HG02973 (cell line): ENCODE measurements at regions not wholly inside any gene's neighbourhood (a gene's known extent, or its start where the extent isn't known, plus 50 kb on each side); places are given as distances from the start of the nearest gene placed in this dataset.
"Not testable (repeated sequence)": the region's sequence is repeated elsewhere in the genome, so short reads cannot be mapped to it uniquely, and the experiment has no call there.

Experiments used
- ATAC-seq: cut with Tn5 transposase; IDR thresholded peaks from one replicate; pipeline ENCODE4 v1.9.1; 2021; ENCODE audit warnings: moderate library complexity; ENCODE audit not compliant: unreplicated experiment

DNA sequence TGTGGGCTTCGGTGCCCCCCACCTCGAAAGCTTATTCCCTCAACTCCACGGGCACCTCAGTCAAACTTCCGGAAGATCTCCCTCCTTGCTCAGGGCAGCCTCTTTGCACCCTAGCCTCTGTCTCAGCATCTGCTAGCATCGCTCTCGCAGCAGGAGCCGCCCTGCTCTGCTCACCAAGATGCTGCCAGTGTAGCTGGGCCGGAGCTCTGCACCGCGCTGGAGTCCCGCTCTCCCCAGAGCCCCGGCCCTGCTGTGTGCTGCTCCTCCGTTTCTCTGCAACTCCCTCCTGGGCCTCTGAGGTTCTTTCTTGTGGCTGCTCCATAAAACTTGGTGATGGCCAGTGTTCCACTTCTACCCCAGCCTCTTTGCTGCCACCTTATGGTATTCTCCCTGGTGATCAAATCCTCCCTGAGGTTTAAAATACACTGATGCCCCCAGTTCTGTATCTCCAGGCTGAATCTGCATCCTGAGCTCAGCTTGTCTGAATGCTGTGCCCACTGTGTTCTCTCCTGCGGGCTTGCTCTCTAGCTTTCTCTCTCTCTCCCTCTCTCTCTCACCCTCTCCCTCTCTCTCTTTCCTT lies 198.0 kb downstream of the UQCRFS1 start:
- ATAC-seq, result no peak

DNA sequence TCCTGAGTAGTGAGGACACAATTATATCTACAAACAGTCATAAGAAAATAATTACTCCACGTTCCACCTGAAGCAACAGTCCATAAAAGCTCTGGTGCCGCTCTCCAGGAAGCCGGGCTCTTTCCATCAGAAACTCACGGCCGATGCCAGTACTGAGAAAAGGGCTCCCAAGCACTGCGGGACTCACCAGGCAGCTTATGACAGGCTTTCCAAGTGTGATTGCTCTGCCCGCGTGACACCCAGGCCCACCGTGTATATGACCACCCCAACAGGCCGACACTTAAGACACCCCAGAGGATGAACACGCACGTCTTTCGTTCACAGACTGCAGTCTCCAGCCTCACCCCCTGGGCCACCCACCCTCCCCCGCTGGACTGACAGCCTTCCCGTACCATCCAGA lies 199.0 kb downstream of the UQCRFS1 start:
- no peak for ATAC-seq

GRCh38 chr19:29013325-29013724 lies 199.6 kb downstream of the UQCRFS1 start:
- ATAC-seq, result no peak

DNA sequence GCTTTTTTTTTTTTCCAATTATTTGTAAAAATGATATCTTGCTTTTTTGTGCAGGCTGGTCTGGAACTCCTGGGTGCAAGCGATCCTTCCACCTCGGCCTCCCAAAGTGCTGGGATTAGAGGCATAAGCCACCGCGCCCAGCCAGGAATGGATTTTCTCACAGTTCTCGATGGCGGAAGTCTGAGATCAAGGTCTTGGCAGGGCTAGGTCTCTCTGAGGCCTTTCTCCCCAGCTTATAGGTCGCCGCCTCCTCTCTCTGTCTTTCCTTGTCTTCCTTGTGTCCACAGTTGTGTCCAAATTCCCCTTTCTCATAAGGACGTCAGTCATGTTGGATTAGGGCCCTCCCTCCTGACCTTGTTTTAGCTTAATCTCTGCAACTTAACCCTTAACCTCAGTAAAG lies 200.5 kb downstream of the UQCRFS1 start:
- ATAC-seq, result no peak

GRCh38 chr19:29010276-29010675 lies 202.7 kb downstream of the UQCRFS1 start:
- ATAC-seq, result no peak

- ATAC-seq, result no peak
Observed at GRCh38 chr19:29006057-29006735, 206.8 kb downstream of the UQCRFS1 start.

- no peak for ATAC-seq
Observed at GRCh38 chr19:29004796-29005195, 208.2 kb downstream of the UQCRFS1 start.

DNA sequence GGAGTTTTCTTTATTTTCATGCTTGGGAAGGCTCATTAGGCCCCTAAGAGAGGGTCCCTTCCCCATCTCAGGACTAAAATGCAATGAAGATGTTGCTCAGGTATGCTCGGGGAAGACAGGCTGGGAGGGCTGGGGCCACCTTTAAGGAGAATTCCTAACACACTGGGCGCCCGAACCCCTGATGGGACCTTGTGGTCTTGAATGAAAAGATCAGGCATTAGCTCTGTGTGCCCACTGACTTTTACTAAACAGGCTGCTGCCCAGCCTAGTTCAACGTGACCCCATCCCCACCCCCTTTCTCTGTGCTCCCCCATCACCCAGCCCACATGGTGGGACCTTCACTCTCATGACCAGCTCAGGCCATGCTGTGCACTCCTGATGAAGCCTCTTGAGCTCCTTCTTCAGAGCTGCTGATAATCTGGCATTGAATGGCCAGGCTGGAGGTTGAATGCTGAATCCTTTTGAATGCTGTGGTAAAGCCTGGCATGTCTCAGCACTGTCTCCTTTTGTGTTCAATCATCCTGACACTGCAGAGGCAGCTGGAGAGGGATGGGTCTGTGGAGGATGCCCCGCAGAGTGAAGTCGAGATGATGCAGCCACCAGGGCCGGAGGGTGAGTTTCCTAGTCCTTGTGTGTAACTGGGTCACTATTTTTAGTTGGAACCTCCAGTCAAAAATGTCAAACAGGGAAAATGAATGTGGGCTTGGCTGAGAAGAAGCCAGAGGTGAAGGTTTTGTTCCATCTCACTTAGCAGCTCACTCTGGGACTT lies 209.1 kb downstream of the UQCRFS1 start:
- ATAC-seq, result no peak

GRCh38 chr19:29002336-29002735 lies 210.6 kb downstream of the UQCRFS1 start:
- no peak for ATAC-seq

GRCh38 chr19:29001597-29002245 lies 211.2 kb downstream of the UQCRFS1 start:
- ATAC-seq, result no peak

GRCh38 chr19:29001141-29001581 lies 211.8 kb downstream of the UQCRFS1 start:
- ATAC-seq, result no peak

DNA sequence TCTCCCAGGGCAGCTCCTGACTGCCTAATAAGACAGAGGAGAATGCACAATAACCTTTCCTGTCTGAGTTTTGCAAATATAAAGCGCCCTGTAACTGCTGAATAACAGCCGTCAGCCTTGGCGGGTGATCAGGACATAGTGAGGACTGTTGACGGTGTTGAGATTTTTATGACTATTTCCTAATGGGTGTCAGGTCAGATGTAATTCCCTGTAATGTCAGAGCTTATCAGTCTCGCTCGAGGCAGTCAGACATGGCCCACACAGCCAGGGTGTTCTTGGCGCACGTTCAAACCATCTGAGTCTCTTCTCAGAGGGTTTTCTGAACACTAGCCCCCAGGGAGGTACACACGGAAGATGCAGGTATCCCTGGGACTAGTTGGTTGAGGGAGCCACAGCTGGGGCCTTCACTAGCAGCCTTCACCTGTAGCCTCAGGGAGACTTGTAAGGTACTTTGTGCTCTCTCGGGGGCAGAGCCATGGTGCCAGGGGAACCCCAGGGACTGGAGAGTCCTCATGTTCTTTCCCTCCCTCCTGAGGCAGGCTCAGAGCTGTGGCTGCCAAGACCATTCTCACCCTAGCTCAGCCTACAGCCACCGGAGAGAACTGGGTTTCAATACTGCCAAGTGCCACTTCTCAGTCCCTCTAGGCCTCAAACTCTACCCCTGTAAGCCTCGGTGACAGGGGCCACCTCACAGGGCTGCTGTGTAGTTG lies 213.1 kb downstream of the UQCRFS1 start:
- ATAC-seq, result no peak

DNA sequence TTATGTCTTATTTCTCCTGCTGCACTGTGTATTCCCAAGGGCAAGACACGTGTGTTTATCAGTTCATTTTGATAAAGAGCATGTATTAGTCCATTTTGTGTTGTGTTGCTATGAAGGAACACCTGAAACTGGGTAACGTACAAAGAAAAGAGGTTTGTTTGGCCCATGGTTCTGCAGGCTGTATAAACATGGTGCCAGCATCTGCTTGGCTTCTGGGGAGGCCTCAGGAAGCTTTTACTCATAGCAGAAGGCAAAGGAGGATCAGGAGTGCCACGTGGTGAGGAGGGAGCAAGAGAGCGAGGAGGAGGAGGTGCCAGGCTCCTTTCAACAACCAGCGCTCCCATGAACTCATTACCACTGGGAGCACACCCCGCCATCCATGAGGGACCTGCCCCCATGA lies 214.0 kb downstream of the UQCRFS1 start:
- no peak for ATAC-seq

GRCh38 chr19:28997866-28998265 lies 215.1 kb downstream of the UQCRFS1 start:
- ATAC-seq, result not testable (repeated sequence)

GRCh38 chr19:28990522-28990921 lies 222.4 kb downstream of the UQCRFS1 start:
- ATAC-seq, result no peak

DNA sequence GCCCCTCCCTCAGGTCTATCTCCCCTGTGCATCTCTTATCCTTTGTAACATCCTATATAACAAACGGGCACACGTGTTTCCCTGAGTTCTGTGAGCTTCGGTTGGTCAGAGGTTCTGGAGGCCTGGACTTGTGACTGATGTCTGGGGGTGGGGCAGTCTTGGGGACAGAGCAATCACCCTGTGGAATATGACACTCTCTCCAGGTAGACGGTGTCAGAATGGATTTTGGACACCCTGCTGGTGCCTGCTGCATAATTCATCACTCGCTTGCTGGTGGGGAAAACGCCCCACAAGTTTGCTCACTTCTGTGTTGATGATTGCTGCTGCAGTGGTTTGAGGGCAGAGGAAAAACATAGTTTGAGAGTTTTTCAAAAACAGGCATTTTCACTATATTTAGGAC lies 223.2 kb downstream of the UQCRFS1 start:
- ATAC-seq, result no peak

DNA sequence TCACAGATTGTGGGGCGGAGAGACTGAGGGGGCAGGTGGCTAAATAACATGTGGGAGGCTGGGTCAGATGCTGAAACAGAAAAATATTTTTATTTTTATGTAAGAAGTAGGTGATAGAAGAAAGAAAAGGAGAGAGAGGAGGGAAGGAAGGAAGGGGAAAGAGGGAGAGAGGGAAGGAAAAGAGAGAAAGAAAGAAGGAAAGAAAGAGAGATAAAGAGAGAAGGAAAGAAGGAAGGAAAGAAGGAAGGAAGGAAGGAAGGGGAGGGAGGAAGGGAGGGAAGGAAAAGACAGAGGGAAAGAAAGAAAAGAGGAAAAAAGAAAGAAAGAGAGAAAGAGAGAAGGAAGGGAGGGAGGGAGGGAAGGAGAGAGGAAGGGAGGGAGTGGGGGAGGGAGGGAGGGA lies 224.9 kb downstream of the UQCRFS1 start:
- ATAC-seq, result no peak

- no peak for ATAC-seq
Observed at GRCh38 chr19:28987177-28987576, 225.8 kb downstream of the UQCRFS1 start.

DNA sequence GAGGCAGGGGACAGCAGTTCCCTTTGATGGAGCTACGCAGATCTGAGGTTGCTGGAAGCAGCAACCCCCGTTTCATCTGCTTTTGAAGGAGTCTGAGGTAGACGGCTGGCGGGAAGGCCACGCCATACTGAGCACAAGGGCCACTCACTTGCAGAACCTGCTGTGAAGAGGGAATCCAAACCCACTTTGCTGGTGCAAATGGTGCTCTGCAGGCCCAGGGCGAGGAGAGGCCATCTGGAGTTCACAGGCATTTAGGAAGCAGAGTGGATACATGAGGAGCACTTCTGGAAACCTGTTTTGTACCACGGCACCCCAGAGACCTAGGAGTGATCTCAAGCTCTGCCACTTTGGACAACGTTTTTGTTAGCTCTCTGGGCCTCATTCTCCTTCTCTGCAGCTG lies 227.8 kb downstream of the UQCRFS1 start:
- ATAC-seq, result no peak

GRCh38 chr19:28984315-28984714 lies 228.6 kb downstream of the UQCRFS1 start:
- no peak for ATAC-seq

DNA sequence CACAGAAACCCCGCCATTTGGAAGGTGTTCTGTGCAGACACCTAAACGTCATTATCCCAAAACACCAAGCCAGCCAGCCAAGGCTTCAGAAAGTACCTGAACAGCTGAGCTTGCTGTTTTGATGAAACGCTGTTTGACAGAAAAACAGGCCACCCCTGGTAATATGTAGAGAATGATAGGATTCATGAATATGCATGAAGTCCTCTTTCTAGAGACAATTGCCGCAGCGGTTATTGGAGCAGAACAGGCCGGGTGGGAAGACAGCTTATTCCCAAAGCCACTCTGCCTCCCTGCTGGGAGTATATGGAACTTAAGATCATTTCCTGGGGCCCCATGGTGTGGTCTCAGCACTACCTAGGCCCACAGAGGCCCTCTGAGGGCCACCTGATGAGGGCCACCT lies 229.5 kb downstream of the UQCRFS1 start:
- ATAC-seq, result no peak
